Lung (tissue), 11 donors: ENCODE measurements at regions not wholly inside any gene's neighbourhood (a gene's known extent, or its start where the extent isn't known, plus 50 kb on each side); places are given as distances from the start of the nearest gene placed in this dataset.

Experiments
- ATAC-seq: fragments of 200-7000 bp; cut with Tn5 transposase; one replicate; pipeline ENCODE4 v1.9.1; 2020; ENCODE audit warnings: moderate number of reproducible peaks; ENCODE audit not compliant: insufficient read depth, low FRiP score
- DNase-seq, 3 donors: peaks; one replicate each; pipeline ENCODE4 v3.0.0-alpha.2; 2013 to 2017
- H3K27ac ChIP-seq, 2 donors: one replicate each; pipeline ENCODE4 v1.5.1; 2013; ENCODE audit warnings: mild to moderate bottlenecking in 2 of 2, moderate library complexity in 2 of 2, control low read depth in 1 of 2, inconsistent platforms in 1 of 2, low read depth in 1 of 2, low read length in 1 of 2
- H3K27me3 ChIP-seq, 3 donors: one replicate each; pipeline ENCODE4 v1.5.1; 2013; ENCODE audit warnings: low read length in 2 of 3; ENCODE audit not compliant: control insufficient read depth in 3 of 3, insufficient read depth in 3 of 3
- H3K36me3 ChIP-seq, 4 donors: one replicate each; pipeline ENCODE4 v1.5.1; 2013; ENCODE audit warnings: low read length in 4 of 4, mild to moderate bottlenecking in 1 of 4, moderate library complexity in 1 of 4; ENCODE audit not compliant: control insufficient read depth in 4 of 4, insufficient read depth in 4 of 4
- H3K4me1 ChIP-seq, 5 donors: one replicate each; pipeline ENCODE4 v1.5.1; 2013; ENCODE audit warnings: low read length in 5 of 5, mild to moderate bottlenecking in 2 of 5, moderate library complexity in 1 of 5; ENCODE audit not compliant: control insufficient read depth in 5 of 5, insufficient read depth in 5 of 5
- H3K4me3 ChIP-seq: one replicate; pipeline ENCODE4 v1.5.1; 2013; ENCODE audit warnings: mild to moderate bottlenecking, control low read depth, moderate library complexity
- H3K9ac ChIP-seq, 2 donors: one replicate each; pipeline ENCODE4 v1.5.1; 2013; ENCODE audit warnings: low read length in 2 of 2, control low read depth in 1 of 2; ENCODE audit not compliant: insufficient read depth in 1 of 2
- H3K9me3 ChIP-seq, 4 donors: one replicate each; pipeline ENCODE4 v1.5.1; 2013; ENCODE audit warnings: low read length in 3 of 4, mild to moderate bottlenecking in 1 of 4, moderate library complexity in 1 of 4; ENCODE audit not compliant: control insufficient read depth in 4 of 4, insufficient read depth in 3 of 4
- whole genome bisulfite sequencing, 2 donors: extraction: QIAGEN DNeasy Blood & Tissue Kit; methylation state at CpG; one replicate each; pipeline ENCODE4 v1.1.7; 2013; 5-methylcytosine and 5-hydroxymethylcytosine counted together
- TF ChIP-seq, protein P1 (sequence below): IDR thresholded peaks from 2 replicates; pipeline ENCODE4 v1.5.1; 2012; ENCODE audit warnings: mild to moderate bottlenecking; ENCODE audit errors: control extremely low read depth, extremely low read depth
- donor health status: control.
- donor health status: control.
- donor health status: Bipolar disorder and iron deficiency.
- donor health status: healthy.
- donor health status: DM: yes; HTN: yes; CAD: no.

GRCh38 chr1:209291715-209292114, 291.8 kb upstream of the CAMK1G start:
- H3K9ac ChIP-seq, result no peak overlapping the region
- H3K27ac ChIP-seq, result no peak overlapping the region
- ATAC-seq, result no peak
- no peaks in the 10 kb centered on the region for H3K36me3 ChIP-seq
- H3K4me3 ChIP-seq, result no peak overlapping the region
- TF ChIP-seq, protein P1, sequence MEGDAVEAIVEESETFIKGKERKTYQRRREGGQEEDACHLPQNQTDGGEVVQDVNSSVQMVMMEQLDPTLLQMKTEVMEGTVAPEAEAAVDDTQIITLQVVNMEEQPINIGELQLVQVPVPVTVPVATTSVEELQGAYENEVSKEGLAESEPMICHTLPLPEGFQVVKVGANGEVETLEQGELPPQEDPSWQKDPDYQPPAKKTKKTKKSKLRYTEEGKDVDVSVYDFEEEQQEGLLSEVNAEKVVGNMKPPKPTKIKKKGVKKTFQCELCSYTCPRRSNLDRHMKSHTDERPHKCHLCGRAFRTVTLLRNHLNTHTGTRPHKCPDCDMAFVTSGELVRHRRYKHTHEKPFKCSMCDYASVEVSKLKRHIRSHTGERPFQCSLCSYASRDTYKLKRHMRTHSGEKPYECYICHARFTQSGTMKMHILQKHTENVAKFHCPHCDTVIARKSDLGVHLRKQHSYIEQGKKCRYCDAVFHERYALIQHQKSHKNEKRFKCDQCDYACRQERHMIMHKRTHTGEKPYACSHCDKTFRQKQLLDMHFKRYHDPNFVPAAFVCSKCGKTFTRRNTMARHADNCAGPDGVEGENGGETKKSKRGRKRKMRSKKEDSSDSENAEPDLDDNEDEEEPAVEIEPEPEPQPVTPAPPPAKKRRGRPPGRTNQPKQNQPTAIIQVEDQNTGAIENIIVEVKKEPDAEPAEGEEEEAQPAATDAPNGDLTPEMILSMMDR, result no peak
- H3K4me1 ChIP-seq, result peaks cover 0 to 8% (median 0%) of the 10 kb centered on the region in 5 donors
- no peak for DNase-seq
- 26 to 27% methylated on average over 1 of the region's 1 CpG for WGBS, 2 donors
- H3K27me3 ChIP-seq, result no peaks in the 10 kb centered on the region
- peaks cover 0 to 3% (median 0%) of the 10 kb centered on the region in 4 donors for H3K9me3 ChIP-seq

DNA sequence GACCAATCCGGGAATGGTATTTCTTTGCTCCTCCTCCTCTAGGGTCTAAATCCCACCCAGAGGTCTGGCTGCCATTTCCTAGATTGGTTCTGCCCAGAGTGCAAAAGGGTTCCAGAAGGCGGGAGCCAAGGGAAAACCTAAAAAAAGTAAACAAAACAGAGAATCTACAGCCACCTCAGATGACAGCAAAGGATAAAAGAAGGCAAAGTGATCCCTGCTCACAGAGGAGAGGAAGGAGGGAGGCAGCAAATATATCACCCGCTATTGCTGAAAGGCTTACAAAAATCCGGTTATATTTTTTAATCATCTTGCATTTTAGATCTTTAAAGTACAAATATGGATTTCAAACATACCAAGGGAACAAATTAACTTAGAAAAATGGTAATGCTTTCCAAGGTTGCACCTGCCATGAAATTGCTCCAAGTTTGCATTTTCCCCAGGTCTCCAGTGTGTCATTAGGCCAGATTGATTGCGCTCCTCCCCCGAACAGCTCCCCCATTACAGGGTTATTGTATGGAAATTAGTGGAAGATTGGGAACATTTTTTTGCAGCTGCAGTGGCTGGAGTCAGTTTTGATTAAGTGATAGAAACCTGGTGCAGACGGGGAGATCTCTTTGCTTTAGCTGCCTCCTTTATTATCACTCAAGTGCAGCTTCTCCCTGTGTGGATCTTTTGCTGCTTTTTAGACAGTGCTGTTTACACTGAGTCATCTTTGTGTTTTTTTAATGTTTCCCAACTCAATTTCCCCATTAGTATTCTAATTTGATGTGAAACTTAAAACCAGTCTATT, 280.5 kb upstream of the CAMK1G start:
- Histone ChIP-seq H3K27ac (no peak overlapping the region), H3K9ac (no peak overlapping the region), H3K27me3 (no peaks in the 10 kb centered on the region), H3K4me1 (peaks cover 0 to 15% (median 0%) of the 10 kb centered on the region in 5 donors), H3K36me3 (no peaks in the 10 kb centered on the region), H3K9me3 (peaks cover 0 to 2% (median 0%) of the 10 kb centered on the region in 4 donors), H3K4me3 (no peak overlapping the region)
- ATAC-seq (no peak), DNase-seq (peak in 2 of 3 donors; percentile 11 to 47)
- WGBS, 2 donors, result 74 to 84% methylated on average over 7 of the region's 7 CpGs
- TF ChIP-seq, protein P1, result no peak

DNA sequence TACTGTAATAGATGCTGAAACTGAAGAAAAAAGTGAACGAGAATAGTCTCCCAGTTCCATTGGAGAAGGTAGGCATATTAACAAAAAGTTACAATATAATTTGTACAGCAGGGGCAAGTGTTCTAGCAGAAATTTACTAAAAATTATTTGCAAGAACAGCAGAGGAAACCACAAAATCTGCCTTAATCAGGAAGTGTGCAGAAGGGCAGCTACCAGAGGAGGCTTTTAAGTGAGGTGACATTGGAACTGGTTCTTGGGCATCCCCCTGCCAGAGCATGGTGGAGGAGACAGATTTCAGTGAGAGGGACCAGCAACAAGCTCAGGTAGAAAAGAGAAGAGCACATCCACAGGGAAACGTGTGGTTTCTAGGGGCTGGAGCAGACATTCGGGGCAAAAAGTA, 279.3 kb upstream of the CAMK1G start:
- H3K36me3 ChIP-seq, result no peaks in the 10 kb centered on the region
- H3K9me3 ChIP-seq, result peaks cover 0 to 2% (median 0%) of the 10 kb centered on the region in 4 donors
- TF ChIP-seq, protein P1, result no peak
- H3K27ac ChIP-seq, result no peak overlapping the region
- whole genome bisulfite sequencing, 2 donors, result 52 to 61% methylated on average over 3 of the region's 3 CpGs
- H3K4me3 ChIP-seq, result no peak overlapping the region
- no peaks in the 10 kb centered on the region for H3K27me3 ChIP-seq
- DNase-seq (no peak), ATAC-seq (no peak)
- H3K9ac ChIP-seq, result no peak overlapping the region
- H3K4me1 ChIP-seq, result peaks cover 0 to 15% (median 0%) of the 10 kb centered on the region in 5 donors
